HG03520 (cell line): ENCODE measurements at regions not wholly inside any gene's neighbourhood (a gene's known extent, or its start where the extent isn't known, plus 50 kb on each side); places are given as distances from the start of the nearest gene placed in this dataset.
A peak's percentile ranks its signal among the peaks of the same experiment; 100 is the strongest.

Experiments used
- ATAC-seq: cut with Tn5 transposase; IDR thresholded peaks from one replicate; pipeline ENCODE4 v1.9.1; 2021; ENCODE audit warnings: mild to moderate bottlenecking, moderate library complexity; ENCODE audit not compliant: unreplicated experiment

DNA sequence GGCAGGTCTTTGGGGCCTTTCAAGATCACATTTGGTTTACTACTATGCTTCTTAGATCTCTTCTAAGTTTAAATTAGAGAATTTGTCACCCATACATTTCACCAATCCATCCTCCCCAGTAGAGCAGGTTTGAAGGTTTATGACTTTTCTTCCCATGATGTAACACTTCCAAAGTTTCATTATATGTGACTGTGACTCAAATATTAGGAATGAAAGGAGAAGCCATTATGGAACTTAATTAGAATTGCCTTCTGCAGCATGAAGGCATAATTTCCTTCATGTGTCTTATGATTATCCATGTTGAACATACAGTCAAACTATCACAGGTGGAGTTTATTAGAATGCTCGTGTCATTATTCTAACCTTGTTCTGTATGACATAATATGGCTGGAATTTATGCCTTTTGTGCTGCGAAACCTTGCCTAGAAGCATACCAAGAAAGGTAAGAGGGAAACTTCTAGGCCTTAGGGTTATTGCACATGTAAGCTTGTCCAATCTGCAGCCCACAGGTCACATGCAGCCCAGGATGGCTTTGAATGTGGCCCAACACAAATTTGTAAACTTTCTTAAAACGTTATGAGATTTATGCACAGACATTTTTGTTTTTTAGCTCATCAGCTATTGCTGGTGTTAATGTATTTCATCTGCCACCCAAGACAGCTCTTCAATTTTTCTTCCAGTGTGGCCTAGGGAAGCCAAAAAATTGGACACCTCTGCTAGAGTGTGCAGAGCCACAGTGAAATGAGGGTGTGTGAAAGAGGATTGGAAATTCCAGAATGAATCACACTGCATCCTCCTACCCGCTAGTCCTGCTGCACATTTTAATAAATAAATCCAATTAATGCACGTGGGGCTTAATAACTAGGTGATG, 133.6 kb downstream of the TMEM26 start:
- ATAC-seq, result no peak

DNA sequence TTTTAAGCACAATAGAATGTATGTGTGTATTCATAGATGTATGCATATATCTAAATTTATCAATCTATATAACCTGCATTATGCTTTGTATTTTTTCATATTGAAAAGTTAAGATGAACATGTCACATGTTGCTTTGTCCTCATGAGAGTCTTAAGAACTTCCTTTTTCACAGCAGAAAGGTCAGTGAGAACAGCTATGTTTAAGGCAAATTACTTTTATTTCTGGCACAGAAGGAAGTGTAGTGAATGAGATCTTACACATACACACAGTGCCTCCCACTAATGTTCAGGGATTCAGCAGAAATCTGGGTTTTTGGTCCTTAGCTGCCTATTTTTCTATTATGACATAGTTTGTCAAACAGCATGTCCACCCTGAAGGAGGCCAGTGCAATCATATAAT, 134.8 kb downstream of the TMEM26 start:
- no peak for ATAC-seq

DNA sequence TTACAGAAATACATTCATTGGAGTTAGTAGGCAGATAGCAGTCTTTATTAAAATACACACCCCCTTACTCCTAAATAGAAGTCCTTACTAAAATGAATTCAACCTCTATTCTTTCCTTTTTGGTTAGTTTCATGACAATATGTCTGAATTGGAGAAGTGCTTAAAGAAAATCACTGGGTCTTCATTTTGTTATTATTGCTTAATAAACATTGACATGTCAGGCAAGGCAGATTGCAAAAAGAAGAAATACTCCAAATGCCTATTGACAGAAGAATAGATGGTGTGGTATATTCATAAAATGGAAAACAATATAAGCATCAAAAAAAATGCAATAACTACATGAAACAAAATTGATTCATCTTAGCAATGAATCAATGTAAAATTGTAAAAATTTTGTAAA, 135.5 kb downstream of the TMEM26 start:
- ATAC-seq, result no peak

DNA sequence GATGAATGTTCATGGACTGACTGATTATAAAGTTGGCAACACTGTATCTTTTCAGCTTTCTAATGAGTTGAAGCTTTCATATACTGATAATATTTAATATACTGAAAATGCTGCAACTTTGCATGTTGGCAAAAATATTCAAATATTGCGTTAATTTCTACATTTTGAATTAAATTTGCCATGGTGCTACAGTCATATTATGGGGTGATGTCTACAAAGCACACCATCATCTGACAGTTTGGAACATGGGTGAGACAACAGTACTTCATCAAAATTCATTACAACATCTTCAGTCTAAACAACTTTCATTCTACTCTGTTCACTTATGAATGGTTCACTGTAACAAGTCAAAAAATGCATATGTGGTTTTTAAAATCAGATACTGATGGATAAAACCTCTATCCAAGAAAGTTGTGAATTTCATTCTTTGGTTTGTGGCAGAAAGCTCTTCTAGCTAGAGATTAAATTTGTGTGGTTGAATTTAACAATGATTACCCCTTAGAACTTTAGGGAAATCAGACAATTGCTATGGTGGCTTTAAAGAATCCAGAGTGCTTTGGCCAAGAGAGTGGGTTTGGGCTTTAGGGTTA, 136.4 kb downstream of the TMEM26 start:
- ATAC-seq, result no peak

DNA sequence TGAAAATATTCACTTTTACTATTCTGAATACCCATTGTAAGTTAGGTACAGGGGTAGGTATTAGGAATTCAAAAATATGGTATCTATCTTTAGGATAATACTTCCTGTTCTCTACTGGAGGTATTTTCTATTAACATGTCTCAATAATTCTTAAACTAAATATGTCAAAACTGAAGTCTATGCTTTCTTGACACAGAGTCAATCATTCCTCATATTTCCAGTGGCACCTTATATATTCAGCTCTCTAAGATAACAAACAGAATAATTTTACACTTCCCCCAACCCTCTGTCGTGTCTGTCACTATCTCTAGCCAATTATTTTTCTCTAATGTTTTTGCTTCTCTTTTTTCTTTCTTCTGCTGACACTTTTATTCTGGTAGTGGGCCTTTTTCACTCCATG, 138.9 kb downstream of the TMEM26 start:
- no peak for ATAC-seq

DNA sequence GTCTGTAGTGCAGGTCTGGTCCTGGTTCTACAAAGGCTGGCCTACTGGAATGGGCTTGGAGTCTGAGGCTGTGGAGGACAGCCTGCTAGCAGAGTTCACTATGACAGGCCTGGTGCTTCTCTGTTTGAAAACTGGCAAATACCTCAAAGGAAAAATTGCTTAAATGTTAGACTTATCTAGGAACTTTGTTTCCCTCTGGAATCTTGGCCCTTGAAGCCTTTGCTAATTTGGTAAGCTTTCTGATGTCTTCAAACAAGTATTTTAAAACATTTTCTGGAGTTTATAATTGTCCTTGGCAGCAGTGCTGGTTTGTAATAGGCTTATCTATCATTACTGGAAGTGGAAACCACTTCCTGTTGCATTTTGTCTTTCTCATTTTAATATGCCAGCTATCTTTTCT, 139.7 kb downstream of the TMEM26 start:
- ATAC-seq, result no peak

DNA sequence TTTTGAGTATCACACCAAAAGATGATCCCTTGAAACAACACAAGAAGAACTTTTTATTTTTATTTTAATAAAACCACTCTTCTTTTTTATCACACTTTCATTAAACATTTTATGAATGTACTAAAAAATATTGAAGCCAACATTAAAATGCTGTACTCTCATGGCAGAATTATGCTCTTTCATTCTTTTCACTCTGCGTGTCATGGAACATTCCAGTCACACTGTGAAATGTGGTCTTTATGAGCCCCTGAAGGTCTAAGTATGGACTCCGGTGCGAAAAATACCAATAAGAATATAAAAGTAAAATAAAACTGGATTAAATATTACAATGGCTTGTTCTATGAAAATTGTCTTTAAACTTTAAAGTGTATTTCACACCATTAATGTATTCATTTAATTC, 148.4 kb downstream of the TMEM26 start:
- ATAC-seq, result no peak

DNA sequence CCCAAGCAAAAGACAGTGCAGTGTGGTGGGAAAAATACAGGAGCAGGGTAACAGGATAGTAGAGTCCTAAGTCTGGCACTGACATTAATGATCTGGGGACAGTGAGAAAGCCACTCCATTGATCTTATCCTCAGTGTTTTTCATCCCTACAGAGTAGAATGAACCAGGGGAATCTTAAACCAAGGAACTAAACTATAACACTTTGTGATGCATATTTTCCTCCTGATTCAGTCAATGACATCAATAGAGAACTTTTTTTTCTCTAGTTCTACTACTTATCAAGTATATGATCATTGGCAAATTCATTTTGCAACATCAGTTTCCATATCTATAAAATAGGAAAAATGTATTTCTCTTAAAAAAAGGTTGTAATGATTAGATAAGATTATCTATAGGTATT, 151.1 kb downstream of the TMEM26 start:
- no peak for ATAC-seq

DNA sequence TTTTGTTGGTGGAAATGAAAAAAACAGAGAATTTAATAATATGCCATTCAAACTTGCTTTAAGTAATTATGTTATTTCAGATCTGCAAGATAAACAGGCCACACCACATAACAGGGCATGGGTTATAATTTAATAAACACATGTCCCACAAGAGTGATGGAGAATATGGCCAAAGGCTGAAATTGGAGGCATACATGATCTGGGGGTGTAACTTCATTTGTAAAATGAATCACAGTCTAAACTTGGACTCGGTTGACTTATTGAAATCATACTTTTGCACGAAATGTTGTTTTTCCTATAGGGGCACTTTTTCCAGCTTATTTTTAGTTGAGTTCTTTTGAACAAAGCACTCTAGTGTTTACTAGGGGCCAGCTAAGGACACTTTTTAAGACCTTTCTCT, 151.6 kb downstream of the TMEM26 start:
- no peak for ATAC-seq

DNA sequence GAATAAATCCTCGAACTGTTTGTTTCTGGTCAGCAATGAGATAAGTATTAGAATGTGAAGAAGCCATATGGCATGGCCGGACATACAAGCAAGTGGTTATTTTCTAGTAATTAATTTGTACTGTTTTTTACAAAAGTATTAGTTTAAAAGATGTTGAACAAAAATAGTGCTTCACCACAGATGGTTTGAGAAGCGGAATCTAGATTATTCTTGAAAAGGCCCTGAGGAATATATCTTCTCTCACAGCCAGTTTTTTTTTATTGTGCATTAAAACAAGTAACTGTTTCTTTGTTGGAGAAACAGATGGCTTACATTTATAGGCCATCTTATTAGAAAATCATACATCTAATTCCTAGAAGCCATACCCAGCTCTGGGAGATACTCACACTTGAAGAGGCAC, 153.3 kb downstream of the TMEM26 start:
- ATAC-seq, result no peak

DNA sequence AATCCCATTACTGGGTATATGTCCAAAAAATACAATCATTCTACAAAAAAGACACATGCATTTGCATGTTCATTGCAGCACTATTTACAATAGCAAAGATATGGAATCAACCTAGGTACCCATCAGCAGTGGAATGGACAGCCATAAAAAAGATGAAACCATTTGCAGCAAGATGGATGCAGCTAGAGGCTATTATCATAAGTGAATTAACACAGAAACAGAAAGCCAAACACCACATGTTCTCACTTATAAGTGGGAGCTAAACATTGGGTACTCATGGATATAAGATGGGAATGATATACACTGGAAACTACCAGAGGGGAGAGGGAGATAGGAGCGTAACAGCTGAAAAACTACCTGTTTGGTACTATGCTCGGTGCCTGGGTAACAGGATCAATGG, 154.0 kb downstream of the TMEM26 start:
- no peak for ATAC-seq

DNA sequence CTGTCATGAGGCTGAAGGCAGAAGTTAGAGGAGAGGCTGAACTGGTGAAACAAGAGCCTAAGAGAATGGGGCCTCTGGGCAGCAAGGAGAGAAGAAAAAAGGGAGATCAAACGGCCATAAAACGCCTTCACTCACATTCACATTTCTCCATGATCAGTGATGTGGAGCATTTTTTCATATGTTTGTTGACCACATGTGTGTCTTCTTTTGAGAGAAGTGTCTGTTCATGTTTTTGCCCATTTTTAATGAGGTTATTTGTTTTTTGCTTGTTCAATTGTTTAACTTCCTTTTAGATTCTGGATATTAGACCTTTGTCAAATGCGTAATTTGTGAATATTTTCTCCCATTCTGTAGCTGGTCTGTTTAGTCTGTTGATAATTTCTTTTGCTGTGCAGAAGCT, 155.0 kb downstream of the TMEM26 start:
- no peak for ATAC-seq

DNA sequence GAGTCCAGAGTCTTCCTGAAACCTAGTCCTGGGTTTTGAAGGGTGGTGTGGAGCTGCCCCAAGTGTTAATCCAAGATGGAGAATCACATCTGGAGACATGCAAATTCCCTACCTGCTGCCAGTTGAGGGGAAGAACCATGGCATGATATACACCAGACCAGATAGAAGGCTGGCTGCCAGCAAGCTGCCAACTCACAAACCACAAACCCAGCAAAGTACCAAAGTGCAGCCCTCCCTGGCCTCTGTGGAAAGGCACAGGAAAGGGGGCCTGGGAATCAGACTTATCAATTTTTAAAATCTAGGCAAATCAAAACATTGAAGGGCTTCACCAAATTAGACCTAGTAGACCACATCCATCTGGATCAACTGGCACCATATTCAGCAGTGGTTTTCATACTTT, 157.0 kb downstream of the TMEM26 start:
- no peak for ATAC-seq

DNA sequence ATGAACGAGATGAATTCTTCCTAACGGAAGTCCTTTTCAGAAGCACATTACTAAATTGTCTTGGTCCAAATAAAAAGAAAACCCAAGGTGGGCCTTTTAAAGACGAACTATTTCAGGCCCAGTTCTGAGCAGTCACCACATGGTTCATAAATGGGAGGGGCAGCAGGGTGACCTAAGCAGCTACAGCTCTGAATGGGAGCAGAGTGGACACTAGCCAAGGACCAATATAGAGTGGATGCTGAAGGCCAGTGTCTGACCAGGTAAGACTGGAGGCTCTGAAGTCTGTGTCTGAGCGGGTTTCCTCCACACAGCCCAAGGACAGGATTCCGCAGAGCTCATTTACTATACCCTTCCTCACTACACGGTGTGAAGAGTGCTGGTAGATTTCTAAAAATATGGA, 159.1 kb downstream of the TMEM26 start:
- ATAC-seq, result no peak

DNA sequence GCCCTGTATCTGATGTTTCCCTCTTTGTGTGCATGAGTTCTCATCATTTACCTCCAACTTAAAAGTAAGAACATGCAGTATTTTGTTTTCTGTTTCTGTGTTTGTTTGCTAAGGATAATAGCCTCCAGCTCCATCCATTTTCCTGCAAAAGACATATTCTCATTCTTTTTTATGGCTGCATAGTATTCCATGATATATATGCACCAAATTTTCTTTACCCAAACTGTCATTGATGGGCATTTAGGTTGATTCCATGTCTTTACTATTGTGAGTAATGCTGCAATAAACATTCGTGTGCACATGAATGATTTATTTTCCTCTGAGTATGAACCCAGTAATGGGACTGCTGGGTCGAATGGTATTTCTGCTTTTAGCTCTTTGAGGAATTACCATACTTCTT, 163.4 kb downstream of the TMEM26 start:
- no peak for ATAC-seq

DNA sequence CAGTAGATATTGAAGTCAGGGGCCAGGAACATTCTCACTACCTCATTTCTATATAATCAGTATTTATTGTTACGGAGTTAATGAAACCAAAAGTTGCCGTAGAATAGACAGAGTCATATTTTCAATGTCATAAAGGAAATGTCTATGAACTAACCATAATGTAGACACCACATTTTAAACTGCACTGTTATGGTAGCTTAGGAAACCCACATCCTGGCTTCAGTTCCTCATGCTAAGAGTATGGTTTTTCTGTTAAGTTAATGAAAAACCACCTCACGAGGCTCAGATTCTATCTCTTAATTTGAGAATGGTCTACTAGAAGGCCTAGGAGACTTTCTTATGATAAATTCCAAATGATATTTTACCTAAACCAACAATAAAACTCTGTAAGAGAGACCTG, 166.5 kb downstream of the TMEM26 start:
- ATAC-seq, result peak; percentile 100

DNA sequence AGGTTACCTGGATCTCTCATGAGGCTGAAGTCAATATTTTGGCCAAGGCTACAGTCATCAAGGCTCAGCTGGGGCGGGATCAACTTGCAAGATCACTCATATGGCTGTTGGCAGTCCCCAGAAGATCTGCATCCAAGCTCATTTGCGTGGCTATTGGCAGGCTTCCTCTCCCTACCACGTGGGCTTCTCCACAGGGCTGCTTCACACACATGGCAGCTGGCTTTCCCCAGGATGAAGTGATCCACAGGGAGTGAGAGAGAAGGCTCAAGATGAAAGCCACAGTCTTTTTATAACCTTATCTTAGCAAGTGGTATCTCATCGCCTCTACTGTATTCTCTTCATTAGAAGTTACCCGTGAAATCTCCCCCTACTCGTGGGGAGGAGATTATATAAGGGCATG, 167.4 kb downstream of the TMEM26 start:
- ATAC-seq, result no peak

DNA sequence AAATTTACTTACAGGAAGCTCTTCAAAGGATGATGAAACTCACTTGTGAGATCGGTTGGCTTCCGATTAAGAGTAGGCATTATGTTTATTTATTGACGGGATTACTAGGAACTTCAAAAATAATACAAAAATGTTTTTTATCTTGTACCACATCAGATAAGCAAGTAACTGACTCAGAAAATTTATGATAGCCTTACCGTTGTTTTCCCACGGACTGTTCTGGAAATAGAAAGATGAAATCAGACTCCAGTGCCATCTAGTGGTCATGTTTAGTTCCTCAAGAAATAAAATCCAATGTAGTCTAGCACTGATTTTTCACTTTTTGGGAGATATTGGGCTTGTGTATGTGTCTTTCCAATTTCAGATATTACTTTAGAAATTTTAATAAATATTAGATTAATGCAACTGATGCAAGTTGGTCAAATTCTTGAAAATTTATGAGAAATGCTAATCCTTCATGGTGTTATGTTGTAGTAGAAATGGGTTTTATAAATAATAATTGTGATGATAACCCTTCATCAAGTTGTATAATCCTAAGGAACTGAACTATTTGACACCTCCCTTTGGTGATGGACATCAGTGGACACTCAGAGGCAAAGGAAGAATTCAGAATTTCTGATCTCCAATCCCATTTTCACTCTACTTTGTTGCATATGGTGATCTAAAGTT, 168.8 kb downstream of the TMEM26 start:
- no peak for ATAC-seq

DNA sequence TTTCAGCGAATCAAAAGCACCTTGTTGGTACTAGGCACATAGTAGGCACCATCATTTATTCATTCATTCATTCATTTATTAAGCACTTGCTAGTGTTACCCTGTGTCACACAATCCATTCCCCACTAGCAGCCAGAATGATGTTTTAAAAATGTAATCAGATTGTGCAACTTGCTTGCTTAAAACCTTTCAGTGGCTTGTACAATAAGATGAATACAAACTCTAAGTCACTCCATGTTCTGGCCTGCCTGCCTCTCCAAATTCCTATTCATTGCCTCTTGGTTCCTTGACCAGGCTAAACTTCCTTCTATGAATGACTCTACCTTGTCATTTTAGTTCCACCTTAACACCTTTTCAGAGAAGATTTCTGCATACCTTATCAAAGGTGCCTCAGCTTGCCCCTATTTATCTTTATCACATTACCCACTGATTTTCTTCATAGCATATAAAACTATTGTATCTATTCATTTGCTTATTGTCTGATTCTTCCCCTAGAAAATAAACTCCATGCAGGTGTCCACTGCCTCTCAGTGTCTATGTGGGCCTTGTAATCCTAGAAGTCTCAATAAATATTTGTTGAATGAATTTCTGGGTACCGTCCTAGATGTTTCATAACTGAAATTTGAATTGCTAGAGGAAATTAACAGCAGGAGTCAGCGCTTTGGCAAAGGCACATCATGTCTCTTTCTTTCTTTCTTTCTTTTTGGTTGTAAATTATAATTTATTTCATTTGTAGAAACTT, 169.5 kb downstream of the TMEM26 start:
- no peak for ATAC-seq

DNA sequence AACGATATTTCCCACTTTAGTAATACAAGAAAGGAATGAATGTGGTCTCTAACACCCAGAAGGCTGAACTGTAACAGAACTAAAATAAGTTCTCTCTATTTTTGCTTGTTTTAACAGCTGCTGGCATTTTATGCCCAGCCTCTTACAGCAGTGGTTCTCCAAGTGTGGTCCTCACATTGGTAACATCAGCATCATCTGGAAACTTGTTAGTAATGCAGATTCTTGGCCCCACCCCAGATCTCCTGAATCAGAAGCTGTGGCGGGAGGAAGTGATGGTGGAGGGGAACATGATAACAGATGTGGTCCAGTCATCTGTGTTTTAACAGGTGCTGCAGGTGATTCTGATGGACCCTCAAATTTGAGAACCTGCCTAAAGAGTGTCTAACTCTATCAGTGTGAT, 170.1 kb downstream of the TMEM26 start:
- ATAC-seq, result no peak

DNA sequence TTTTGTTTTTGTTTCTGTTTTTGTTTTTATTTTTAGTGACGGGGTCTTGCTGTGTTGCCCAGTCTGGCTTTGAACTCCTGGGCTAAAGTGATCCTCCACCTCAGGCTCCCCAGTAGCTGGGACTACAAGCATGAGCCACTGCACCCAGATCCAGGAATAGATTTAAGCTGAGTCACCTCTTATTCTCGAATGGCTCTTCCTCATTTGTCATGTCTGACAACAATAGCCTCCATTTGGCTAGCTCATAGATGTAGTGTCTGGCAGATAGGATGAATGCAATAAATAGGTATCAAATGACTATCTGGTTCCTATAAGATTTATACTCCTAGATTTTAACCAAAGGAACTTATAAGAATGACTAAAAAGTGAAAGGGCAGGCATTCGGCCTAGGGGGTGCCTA, 172.9 kb downstream of the TMEM26 start:
- no peak for ATAC-seq

DNA sequence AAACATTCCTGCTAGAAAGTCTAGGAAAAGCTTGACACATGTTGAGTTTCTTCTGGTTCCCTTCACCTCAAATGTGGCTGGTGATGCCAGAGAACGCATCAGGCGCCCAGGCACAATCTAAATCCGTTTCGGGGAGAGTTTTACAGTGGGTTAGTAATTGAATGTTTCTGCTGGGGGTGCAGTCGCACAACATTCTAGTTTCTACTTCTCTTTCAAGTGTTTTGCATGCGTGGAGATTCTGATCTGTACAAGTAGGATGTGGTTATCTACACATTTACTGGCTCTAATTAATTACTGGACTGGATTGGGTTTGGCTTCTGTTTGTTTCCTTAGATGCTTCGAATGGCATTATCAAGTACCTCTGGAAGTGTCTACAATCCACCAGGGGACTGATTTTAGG, 173.8 kb downstream of the TMEM26 start:
- ATAC-seq, result peak; percentile 83
